NCI-H2227 treated with DMSO at 0.1 percent for 48 hours (cell line): ENCODE measurements at regions not wholly inside any gene's neighbourhood (a gene's known extent, or its start where the extent isn't known, plus 50 kb on each side); places are given as distances from the start of the nearest gene placed in this dataset.

ENCODE experiments used
- DNase-seq: peaks from one replicate; lab custom pipeline; 2025; lab: John Stamatoyannopoulos, UW

GRCh38 chr18:41624460-41624859 is 330.6 kb upstream of the PIK3C3 start:
- DNase-seq, result no peak

GRCh38 chr18:41621177-41621576 is 333.9 kb upstream of the PIK3C3 start:
- DNase-seq, result no peak

- DNase-seq, result no peak
These were observed 336.9 kb upstream of the PIK3C3 start for GRCh38 chr18:41618147-41618546.

- DNase-seq, result no peak
These were observed 337.4 kb upstream of the PIK3C3 start for GRCh38 chr18:41617647-41618046.

GRCh38 chr18:41613003-41613609 is 341.9 kb upstream of the PIK3C3 start:
- no peak for DNase-seq

GRCh38 chr18:41604964-41605363 is 350.1 kb upstream of the PIK3C3 start:
- DNase-seq, result no peak

- DNase-seq, result no peak
These were observed 353.0 kb upstream of the PIK3C3 start for GRCh38 chr18:41602034-41602433.

- no peak for DNase-seq
These were observed 354.2 kb upstream of the PIK3C3 start for GRCh38 chr18:41600693-41601391.

GRCh38 chr18:41599466-41599865 is 355.6 kb upstream of the PIK3C3 start:
- no peak for DNase-seq

GRCh38 chr18:41594582-41594981 is 360.5 kb upstream of the PIK3C3 start:
- DNase-seq, result no peak

GRCh38 chr18:41593171-41593675 is 361.8 kb upstream of the PIK3C3 start:
- DNase-seq, result peak; percentile 38

- DNase-seq, result no peak
These were observed 367.1 kb upstream of the PIK3C3 start for GRCh38 chr18:41587976-41588375.

- DNase-seq, result no peak
These were observed 369.5 kb upstream of the PIK3C3 start for GRCh38 chr18:41585512-41585911.

- DNase-seq, result no peak
These were observed 375.8 kb upstream of the PIK3C3 start for GRCh38 chr18:41579185-41579584.

GRCh38 chr18:41577529-41577928 is 377.5 kb upstream of the PIK3C3 start:
- no peak for DNase-seq

- peak; percentile 41 for DNase-seq
These were observed 378.4 kb upstream of the PIK3C3 start for GRCh38 chr18:41576643-41577042.

GRCh38 chr18:41569867-41570266 is 385.2 kb upstream of the PIK3C3 start:
- DNase-seq, result no peak

GRCh38 chr18:41561961-41562360 is 393.1 kb upstream of the PIK3C3 start:
- no peak for DNase-seq

GRCh38 chr18:41558715-41559114 is 396.3 kb upstream of the PIK3C3 start:
- no peak for DNase-seq

GRCh38 chr18:41553716-41554115 is 401.3 kb upstream of the PIK3C3 start:
- DNase-seq, result no peak

- DNase-seq, result no peak
These were observed 406.3 kb upstream of the PIK3C3 start for GRCh38 chr18:41548521-41549260.

GRCh38 chr18:41545091-41545888 is 409.7 kb upstream of the PIK3C3 start:
- no peak for DNase-seq
